ENCODE measurements at regions not wholly inside any gene's neighbourhood (a gene's known extent, or its start where the extent isn't known, plus 50 kb on each side); places are given as distances from the start of the nearest gene placed in this dataset.

- WGBS, result 28% methylated on average over 11 of the region's 11 CpGs
- H3K4me3 ChIP-seq, result no peak overlapping the region
- no peaks in the 10 kb centered on the region for H3K4me1 ChIP-seq
- H3K27me3 ChIP-seq, result no peaks in the 10 kb centered on the region
- TF ChIP-seq POLR2A (IDR thresholded peaks at IDR 0.05) (no peak), POLR2AphosphoS5 (IDR thresholded peaks at IDR 0.05) (no peak)
- no peak for DNase-seq (ENCODE audit: low spot score in 2 of 2)
- H3K36me3 ChIP-seq, result no peaks in the 10 kb centered on the region
- no peak overlapping the region for H3K27ac ChIP-seq
- no peaks in the 10 kb centered on the region for H3K9me3 ChIP-seq
These were observed 96.2 kb upstream of the ARAP3 start for GRCh38 chr5:141778206-141778605.

GRCh38 chr5:141777711-141778110 is 95.7 kb upstream of the ARAP3 start:
- no peak for TF ChIP-seq CTCF (IDR thresholded peaks at IDR 0.05)
- no peak for TF ChIP-seq POLR2A (IDR thresholded peaks at IDR 0.05)
- TF ChIP-seq POLR2AphosphoS5 (IDR thresholded peaks at IDR 0.05), result no peak
- no peak for TF ChIP-seq EP300 (IDR thresholded peaks at IDR 0.05)
- Histone ChIP-seq H3K4me1 (no peaks in the 10 kb centered on the region), H3K9me3 (no peaks in the 10 kb centered on the region), H3K27me3 (no peaks in the 10 kb centered on the region), H3K4me3 (no peak overlapping the region), H3K36me3 (no peaks in the 10 kb centered on the region), H3K27ac (no peak overlapping the region)
- DNase-seq (ENCODE audit: low spot score in 2 of 2), result no peak
- WGBS, result 49% methylated on average over 2 of the region's 2 CpGs

- no peak for TF ChIP-seq POLR2AphosphoS5 (IDR thresholded peaks at IDR 0.05)
- no peak for TF ChIP-seq CTCF (IDR thresholded peaks at IDR 0.05)
- TF ChIP-seq POLR2A (IDR thresholded peaks at IDR 0.05), result no peak
- no peak for TF ChIP-seq EP300 (IDR thresholded peaks at IDR 0.05)
- H3K36me3 ChIP-seq, result no peaks in the 10 kb centered on the region
- no peaks in the 10 kb centered on the region for H3K4me1 ChIP-seq
- H3K27me3 ChIP-seq, result no peaks in the 10 kb centered on the region
- no peak overlapping the region for H3K4me3 ChIP-seq
- H3K27ac ChIP-seq, result no peak overlapping the region
- 83% methylated on average over 3 of the region's 3 CpGs for WGBS
- no peaks in the 10 kb centered on the region for H3K9me3 ChIP-seq
- DNase-seq (ENCODE audit: low spot score in 2 of 2), result no peak
These were observed 95.1 kb upstream of the ARAP3 start for GRCh38 chr5:141777130-141777529.

- Histone ChIP-seq H3K9me3 (no peaks in the 10 kb centered on the region), H3K4me3 (no peak overlapping the region), H3K27ac (no peak overlapping the region), H3K36me3 (no peaks in the 10 kb centered on the region), H3K4me1 (no peaks in the 10 kb centered on the region), H3K27me3 (no peaks in the 10 kb centered on the region)
- 68% methylated on average over 9 of the region's 17 CpGs for WGBS
- DNase-seq (ENCODE audit: low spot score in 2 of 2), result no peak
- no peak for TF ChIP-seq POLR2AphosphoS5 (IDR thresholded peaks at IDR 0.05)
- TF ChIP-seq EP300 (IDR thresholded peaks at IDR 0.05), result no peak
- TF ChIP-seq CTCF (IDR thresholded peaks at IDR 0.05), result no peak
- TF ChIP-seq POLR2A (IDR thresholded peaks at IDR 0.05), result no peak
These were observed 91.9 kb upstream of the ARAP3 start for GRCh38 chr5:141773779-141774562.

- H3K27ac ChIP-seq, result no peak overlapping the region
- no peak for DNase-seq (ENCODE audit: low spot score in 2 of 2)
- no peaks in the 10 kb centered on the region for H3K9me3 ChIP-seq
- H3K4me3 ChIP-seq, result no peak overlapping the region
- no peak for TF ChIP-seq POLR2A (IDR thresholded peaks at IDR 0.05)
- TF ChIP-seq EP300 (IDR thresholded peaks at IDR 0.05), result no peak
- TF ChIP-seq CTCF (IDR thresholded peaks at IDR 0.05), result no peak
- no peak for TF ChIP-seq POLR2AphosphoS5 (IDR thresholded peaks at IDR 0.05)
- no peaks in the 10 kb centered on the region for H3K36me3 ChIP-seq
- no peaks in the 10 kb centered on the region for H3K27me3 ChIP-seq
- 55% methylated on average over 9 of the region's 9 CpGs for WGBS
- H3K4me1 ChIP-seq, result no peaks in the 10 kb centered on the region
These were observed 90.3 kb upstream of the ARAP3 start for GRCh38 chr5:141772281-141772680.

All from suprapubic skin (tissue), 4 donors.